ACC112 (cell line): ENCODE measurements at regions not wholly inside any gene's neighbourhood (a gene's known extent, or its start where the extent isn't known, plus 50 kb on each side); places are given as distances from the start of the nearest gene placed in this dataset.

ENCODE experiments used
- H2AFZ ChIP-seq: fragments of 200-600 bp; sonication (generic); one replicate; pipeline ENCODE4 v1.6.0; 2017; ENCODE audit warnings: antibody characterized with exemption, low read length; ENCODE audit not compliant: unreplicated experiment
- H3K27ac ChIP-seq: fragments of 200-600 bp; sonication (generic); 2 replicates; pipeline ENCODE4 v1.5.1; 2014; ENCODE audit warnings: low read depth, mild to moderate bottlenecking, antibody characterized with exemption, low read length, moderate library complexity
- H3K27me3 ChIP-seq: fragments of 200-600 bp; sonication (generic); 2 replicates; pipeline ENCODE4 v1.6.1; 2014; ENCODE audit warnings: mild to moderate bottlenecking, antibody characterized with exemption, low read length, moderate library complexity, mixed read lengths; ENCODE audit not compliant: insufficient read depth
- H3K36me3 ChIP-seq: fragments of 200-600 bp; sonication (generic); 2 replicates; pipeline ENCODE4 v1.6.1; 2016; ENCODE audit warnings: mild to moderate bottlenecking, antibody characterized with exemption, low read length, moderate library complexity, mixed read lengths; ENCODE audit not compliant: insufficient read depth
- H3K4me1 ChIP-seq: fragments of 200-600 bp; sonication (generic); one replicate; pipeline ENCODE4 v1.6.1; 2016; ENCODE audit warnings: low read length, mixed read lengths; ENCODE audit not compliant: insufficient read depth, unreplicated experiment, control insufficient read depth
- H3K4me3 ChIP-seq: fragments of 200-600 bp; sonication (generic); 2 replicates; pipeline ENCODE4 v1.5.1; 2014; ENCODE audit warnings: mild to moderate bottlenecking, low read depth, low read length
- H3K79me2 ChIP-seq: fragments of 200-600 bp; sonication (generic); one replicate; pipeline ENCODE4 v1.6.0; 2016; ENCODE audit warnings: low read length; ENCODE audit not compliant: control insufficient read depth, unreplicated experiment, insufficient read depth

- no peak overlapping the region for H3K27ac ChIP-seq
- H2AFZ ChIP-seq = no peak overlapping the region
- no peaks in the 10 kb centered on the region for H3K4me1 ChIP-seq
- no peaks in the 10 kb centered on the region for H3K79me2 ChIP-seq
- no peak overlapping the region for H3K4me3 ChIP-seq
- H3K27me3 ChIP-seq = no peaks in the 10 kb centered on the region
- H3K36me3 ChIP-seq = no peaks in the 10 kb centered on the region
Measured at GRCh38 chr5:129398026-129398678, 61.9 kb upstream of the ADAMTS19 start.

GRCh38 chr5:129399069-129399468 is 61.0 kb upstream of the ADAMTS19 start:
- no peak overlapping the region for H2AFZ ChIP-seq
- no peaks in the 10 kb centered on the region for H3K4me1 ChIP-seq
- no peaks in the 10 kb centered on the region for H3K36me3 ChIP-seq
- H3K27me3 ChIP-seq = no peaks in the 10 kb centered on the region
- H3K79me2 ChIP-seq = no peaks in the 10 kb centered on the region
- H3K4me3 ChIP-seq = no peak overlapping the region
- H3K27ac ChIP-seq = no peak overlapping the region

GRCh38 chr5:129400395-129400983 is 59.6 kb upstream of the ADAMTS19 start:
- H3K27me3 ChIP-seq = no peaks in the 10 kb centered on the region
- no peaks in the 10 kb centered on the region for H3K79me2 ChIP-seq
- no peaks in the 10 kb centered on the region for H3K4me1 ChIP-seq
- H3K36me3 ChIP-seq = no peaks in the 10 kb centered on the region
- no peak overlapping the region for H3K27ac ChIP-seq
- H3K4me3 ChIP-seq = peak overlapping the region; percentile 30; the same call in 1 of the 2 replicates
- peak overlapping the region; percentile 70 for H2AFZ ChIP-seq

- H3K4me1 ChIP-seq = no peaks in the 10 kb centered on the region
- H3K27me3 ChIP-seq = no peaks in the 10 kb centered on the region
- H3K4me3 ChIP-seq = no peak overlapping the region
- no peaks in the 10 kb centered on the region for H3K36me3 ChIP-seq
- no peaks in the 10 kb centered on the region for H3K79me2 ChIP-seq
- no peak overlapping the region for H3K27ac ChIP-seq
- no peak overlapping the region for H2AFZ ChIP-seq
Measured at GRCh38 chr5:129405222-129405621, 54.9 kb upstream of the ADAMTS19 start.

GRCh38 chr5:129406440-129406839 is 53.7 kb upstream of the ADAMTS19 start:
- no peaks in the 10 kb centered on the region for H3K4me1 ChIP-seq
- no peak overlapping the region for H2AFZ ChIP-seq
- no peak overlapping the region for H3K27ac ChIP-seq

More at GRCh38 chr5:129406440-129406839, 53.7 kb upstream of the ADAMTS19 start:
- no peak overlapping the region for H3K4me3 ChIP-seq
- H3K36me3 ChIP-seq = no peaks in the 10 kb centered on the region
- no peaks in the 10 kb centered on the region for H3K27me3 ChIP-seq
- no peaks in the 10 kb centered on the region for H3K79me2 ChIP-seq
